Muscle of back (tissue), 3 donors: ENCODE measurements at regions not wholly inside any gene's neighbourhood (a gene's known extent, or its start where the extent isn't known, plus 50 kb on each side); places are given as distances from the start of the nearest gene placed in this dataset.

ENCODE experiments used
- DNase-seq, 3 donors: peaks; one replicate each; pipeline versions ENCODE4 v3.0.0 to v3.0.0-alpha.2; 2013

GRCh38 chr9:28329323-28329722, 756.0 kb upstream of the C9orf72 start:
- no peak for DNase-seq

GRCh38 chr9:28332648-28333047, 759.4 kb upstream of the C9orf72 start:
- DNase-seq = no peak

GRCh38 chr9:28341913-28342312, 768.6 kb upstream of the C9orf72 start:
- DNase-seq = no peak

- no peak for DNase-seq
Measured at GRCh38 chr9:28342815-28343338, 769.6 kb upstream of the C9orf72 start.

- peak in 2 of 3 donors; percentile 34 to 68 for DNase-seq
Measured at GRCh38 chr9:28363151-28363562, 789.9 kb upstream of the C9orf72 start.

DNA sequence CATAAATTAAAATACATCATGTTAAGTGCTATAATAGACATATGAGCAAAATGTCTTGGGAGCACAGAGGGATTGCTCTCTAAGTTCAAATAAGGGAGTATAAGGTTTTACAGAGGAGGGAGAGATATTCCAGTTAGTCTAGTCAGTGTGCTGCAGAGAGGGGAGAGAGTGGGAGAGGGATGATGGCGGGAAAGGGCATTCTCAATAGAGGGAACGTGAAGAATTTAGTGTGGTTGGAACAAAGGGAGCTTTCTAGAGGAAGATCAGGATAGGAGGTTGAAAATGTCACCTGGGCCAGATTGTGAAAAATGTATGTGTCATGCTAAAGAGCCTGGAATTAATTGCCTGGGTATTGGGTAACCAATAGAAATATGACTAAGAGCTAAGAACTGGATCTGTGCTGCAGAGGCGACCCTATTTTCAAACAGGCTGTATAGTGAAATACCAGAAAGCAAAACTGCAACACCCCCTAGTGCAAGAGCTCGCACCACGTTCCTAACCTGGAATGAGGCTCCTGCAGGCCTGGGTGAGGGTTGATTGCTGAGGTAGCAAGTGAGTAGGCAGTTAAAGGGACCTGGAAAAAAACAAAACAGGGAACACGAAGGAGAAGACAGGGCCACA, 791.8 kb upstream of the C9orf72 start:
- DNase-seq = peak in 1 of 3 donors; percentile 43

- DNase-seq = peak in 1 of 3 donors; percentile 39
Measured at GRCh38 chr9:28365728-28366127, 792.4 kb upstream of the C9orf72 start.

DNA sequence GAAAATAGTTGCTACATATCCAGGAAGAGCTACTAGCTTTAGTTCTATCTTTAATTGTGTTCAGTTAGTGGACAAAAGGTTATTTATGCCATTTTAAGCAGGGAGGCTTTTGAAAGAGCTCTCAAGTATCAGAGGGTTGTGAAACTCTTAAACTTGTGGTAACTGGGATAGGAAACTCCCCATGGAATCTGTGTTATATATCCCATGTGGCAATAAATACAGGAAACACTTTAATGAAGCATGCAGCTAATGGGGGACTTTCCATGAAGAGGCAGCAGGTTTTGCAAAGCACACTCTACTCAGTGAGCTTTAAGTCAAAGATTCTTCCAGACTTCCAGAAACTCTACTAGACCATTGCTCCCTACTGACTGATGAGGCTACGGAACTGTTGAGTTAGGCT, 805.0 kb upstream of the C9orf72 start:
- no peak for DNase-seq

- no peak for DNase-seq
Measured at GRCh38 chr9:28379082-28379481, 805.8 kb upstream of the C9orf72 start.

GRCh38 chr9:28389411-28389810, 816.1 kb upstream of the C9orf72 start:
- no peak for DNase-seq

GRCh38 chr9:28394774-28395173, 821.5 kb upstream of the C9orf72 start:
- no peak for DNase-seq

- no peak for DNase-seq
Measured at GRCh38 chr9:28396058-28396457, 822.8 kb upstream of the C9orf72 start.

DNA sequence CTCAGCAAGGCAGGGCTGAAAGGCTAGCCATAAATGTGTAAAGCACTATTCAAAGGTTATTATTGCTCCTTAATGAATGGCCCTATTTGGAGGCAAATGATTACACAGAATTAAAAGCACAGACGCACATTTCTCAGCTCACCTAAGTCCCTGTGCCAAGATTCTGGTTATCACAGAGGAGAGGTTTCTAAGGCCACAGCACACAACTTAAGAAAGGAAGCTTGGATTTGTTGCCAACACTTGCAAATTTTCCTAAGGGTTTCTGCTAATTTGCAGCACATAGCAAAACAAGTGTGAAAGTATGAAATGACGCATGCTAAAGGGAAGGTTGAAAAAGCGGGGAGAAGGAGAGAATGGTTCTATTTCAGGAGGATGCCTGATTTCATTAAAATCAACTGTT, 834.1 kb upstream of the C9orf72 start:
- DNase-seq = no peak

DNA sequence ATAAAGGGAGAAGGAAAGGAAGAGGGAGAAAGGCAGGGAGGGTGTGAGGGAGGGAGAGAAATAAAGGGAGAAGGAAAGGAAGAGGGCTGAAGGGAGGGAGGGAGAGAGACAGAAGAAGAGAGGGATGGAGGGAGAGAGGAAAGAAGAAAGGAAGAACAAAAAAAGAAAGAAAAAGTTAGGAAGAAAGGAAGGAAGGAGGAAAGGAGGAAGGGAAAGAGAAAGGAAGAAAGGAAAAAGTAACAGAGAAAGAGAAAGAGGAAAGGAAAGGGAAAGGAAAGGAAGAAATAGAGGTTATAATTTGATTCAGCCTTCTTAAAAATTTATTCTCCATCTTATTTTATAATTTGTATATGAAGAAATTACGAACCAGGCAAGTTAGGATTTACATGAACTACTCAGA, 836.6 kb upstream of the C9orf72 start:
- no peak for DNase-seq

- DNase-seq = no peak
Measured at GRCh38 chr9:28410411-28410810, 837.1 kb upstream of the C9orf72 start.

DNA sequence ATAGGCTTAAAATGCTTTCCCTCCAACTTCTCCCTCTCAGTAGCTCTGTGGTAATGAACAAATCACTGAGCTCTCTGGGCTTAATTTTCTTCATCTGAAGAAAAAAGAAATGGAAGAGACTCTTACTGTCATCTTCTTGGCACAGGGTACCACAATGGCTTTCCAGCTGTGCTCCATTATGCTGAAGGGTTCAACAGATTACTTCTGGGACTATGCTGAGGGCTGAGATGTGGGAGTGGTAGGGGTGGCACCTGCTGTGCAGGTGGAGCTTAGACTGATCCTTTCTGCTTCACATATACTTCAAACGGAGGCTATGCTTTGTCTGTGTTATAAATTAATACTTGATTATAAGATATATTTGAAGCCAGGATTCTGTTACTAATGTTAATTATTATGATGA, 840.2 kb upstream of the C9orf72 start:
- no peak for DNase-seq

- no peak for DNase-seq
Measured at GRCh38 chr9:28423255-28423654, 850.0 kb upstream of the C9orf72 start.

DNA sequence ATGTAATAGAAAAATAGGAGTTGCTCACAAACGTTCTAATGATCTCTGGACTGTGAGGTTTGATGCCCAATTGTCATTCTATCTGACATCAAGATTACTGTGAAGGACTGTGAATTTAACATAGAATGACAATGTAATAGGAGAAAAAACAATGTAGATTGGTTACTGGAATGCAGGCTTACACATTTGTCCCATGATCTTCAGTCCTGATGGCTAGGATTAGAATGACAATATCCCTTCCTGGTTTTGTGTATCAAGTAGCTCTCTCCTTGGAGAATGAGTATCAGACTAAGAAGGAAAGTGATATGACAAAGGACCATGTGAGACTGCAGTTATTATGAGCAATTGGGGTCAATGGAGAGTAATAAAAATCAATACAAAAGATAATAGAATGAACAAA, 862.2 kb upstream of the C9orf72 start:
- DNase-seq = no peak

GRCh38 chr9:28439688-28440087, 866.4 kb upstream of the C9orf72 start:
- no peak for DNase-seq

DNA sequence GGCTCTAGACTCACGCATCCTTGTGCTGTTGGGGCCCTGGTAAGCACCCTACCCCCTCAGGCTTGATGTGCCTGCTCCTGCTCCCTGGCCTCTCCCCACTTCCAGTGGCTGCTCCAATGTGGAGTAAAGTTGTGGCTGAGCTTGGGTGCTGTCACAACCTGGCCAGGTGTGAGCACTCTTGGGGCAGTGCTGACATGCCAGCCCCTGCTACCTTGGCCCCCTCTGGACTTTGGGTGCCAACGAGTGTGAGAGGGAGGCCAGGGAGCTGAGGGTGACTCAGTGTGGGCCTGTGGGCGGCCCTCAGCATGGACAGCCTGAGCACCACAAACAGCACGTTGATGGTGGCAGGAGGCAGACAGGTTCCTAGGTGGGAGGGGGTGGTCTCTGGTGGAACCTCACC, 870.2 kb upstream of the C9orf72 start:
- no peak for DNase-seq

GRCh38 chr9:28444637-28445036, 871.4 kb upstream of the C9orf72 start:
- DNase-seq = no peak

- DNase-seq = no peak
Measured at GRCh38 chr9:28445211-28445610, 871.9 kb upstream of the C9orf72 start.

- DNase-seq = no peak
Measured at GRCh38 chr9:28453918-28454317, 880.6 kb upstream of the C9orf72 start.

GRCh38 chr9:28456861-28457260, 883.6 kb upstream of the C9orf72 start:
- peak in 2 of 3 donors; percentile 23 to 63 for DNase-seq
